GM19328 (cell line): ENCODE measurements at regions not wholly inside any gene's neighbourhood (a gene's known extent, or its start where the extent isn't known, plus 50 kb on each side); places are given as distances from the start of the nearest gene placed in this dataset.

Experiments used
- ATAC-seq: cut with Tn5 transposase; IDR thresholded peaks from one replicate; pipeline ENCODE4 v1.9.1; 2021; ENCODE audit warnings: mild to moderate bottlenecking, moderate library complexity; ENCODE audit not compliant: unreplicated experiment

GRCh38 chr4:162392946-162393345, 229.1 kb upstream of the FSTL5 start:
- ATAC-seq, result no peak

GRCh38 chr4:162366146-162366545, 202.3 kb upstream of the FSTL5 start:
- no peak for ATAC-seq

- no peak for ATAC-seq
Measured at GRCh38 chr4:162364651-162365050, 200.9 kb upstream of the FSTL5 start.

- ATAC-seq, result no peak
Measured at GRCh38 chr4:162360369-162361149, 196.8 kb upstream of the FSTL5 start.

- no peak for ATAC-seq
Measured at GRCh38 chr4:162356181-162356580, 192.4 kb upstream of the FSTL5 start.

GRCh38 chr4:162352580-162353107, 188.8 kb upstream of the FSTL5 start:
- ATAC-seq, result no peak

- ATAC-seq, result no peak
Measured at GRCh38 chr4:162350331-162350730, 186.5 kb upstream of the FSTL5 start.

- ATAC-seq, result no peak
Measured at GRCh38 chr4:162349395-162349794, 185.6 kb upstream of the FSTL5 start.

- ATAC-seq, result no peak
Measured at GRCh38 chr4:162347842-162348213, 184.0 kb upstream of the FSTL5 start.

- ATAC-seq, result no peak
Measured at GRCh38 chr4:162347156-162347841, 183.5 kb upstream of the FSTL5 start.

- no peak for ATAC-seq
Measured at GRCh38 chr4:162343967-162344366, 180.2 kb upstream of the FSTL5 start.

- no peak for ATAC-seq
Measured at GRCh38 chr4:162341533-162341932, 177.7 kb upstream of the FSTL5 start.

GRCh38 chr4:162323919-162324318, 160.1 kb upstream of the FSTL5 start:
- ATAC-seq, result no peak

GRCh38 chr4:162322054-162322453, 158.3 kb upstream of the FSTL5 start:
- no peak for ATAC-seq

GRCh38 chr4:162285753-162286152, 122.0 kb upstream of the FSTL5 start:
- ATAC-seq, result no peak

- no peak for ATAC-seq
Measured at GRCh38 chr4:162282684-162283083, 118.9 kb upstream of the FSTL5 start.

GRCh38 chr4:162274354-162274753, 110.6 kb upstream of the FSTL5 start:
- peak; percentile 89 for ATAC-seq

GRCh38 chr4:162272215-162272614, 108.4 kb upstream of the FSTL5 start:
- ATAC-seq, result no peak

GRCh38 chr4:162268911-162269310, 105.1 kb upstream of the FSTL5 start:
- ATAC-seq, result no peak

- no peak for ATAC-seq
Measured at GRCh38 chr4:162265802-162266201, 102.0 kb upstream of the FSTL5 start.

GRCh38 chr4:162245051-162245450, 81.3 kb upstream of the FSTL5 start:
- ATAC-seq, result no peak

- ATAC-seq, result no peak
Measured at GRCh38 chr4:162241857-162242256, 78.1 kb upstream of the FSTL5 start.
